ENCODE measurements at regions not wholly inside any gene's neighbourhood (a gene's known extent, or its start where the extent isn't known, plus 50 kb on each side); places are given as distances from the start of the nearest gene placed in this dataset.
"Not testable (repeated sequence)": the region's sequence is repeated elsewhere in the genome, so short reads cannot be mapped to it uniquely, and the experiment has no call there.

GRCh38 chr14:27245947-27246346 lies 648.1 kb upstream of the NOVA1 start:
- POLR2A ChIA-PET = no interaction called here
- CTCF ChIA-PET = no interaction called here
- no peak for DNase-seq (ENCODE audit: extremely low spot score)
- TF ChIP-seq ARNT (IDR thresholded peaks at IDR 0.05) (no peak), NFRKB (IDR thresholded peaks at IDR 0.05) (no peak), CTBP1 (IDR thresholded peaks at IDR 0.05; ENCODE audit: borderline replicate concordance) (no peak), L3MBTL2 (conservative IDR thresholded peaks at IDR 0.05) (no peak), HDGF (IDR thresholded peaks at IDR 0.05; ENCODE audit: borderline replicate concordance) (no peak), SP1 (IDR thresholded peaks at IDR 0.05) (no peak), LEF1 (IDR thresholded peaks at IDR 0.05; ENCODE audit: borderline replicate concordance) (no peak), SUZ12 (IDR thresholded peaks at IDR 0.05) (no peak), PKNOX1 (IDR thresholded peaks at IDR 0.05) (no peak), ZNF384 (IDR thresholded peaks at IDR 0.05) (no peak), BHLHE40 (IDR thresholded peaks at IDR 0.05; ENCODE audit: borderline replicate concordance) (no peak), FOXM1 (IDR thresholded peaks at IDR 0.05; ENCODE audit: borderline replicate concordance) (no peak), ELF4 (IDR thresholded peaks at IDR 0.05) (no peak)

GRCh38 chr14:27253966-27254365 lies 656.1 kb upstream of the NOVA1 start:
- TF ChIP-seq SUZ12 (IDR thresholded peaks at IDR 0.05) (no peak), HDGF (IDR thresholded peaks at IDR 0.05; ENCODE audit: borderline replicate concordance) (no peak), L3MBTL2 (conservative IDR thresholded peaks at IDR 0.05) (no peak), ELF4 (IDR thresholded peaks at IDR 0.05) (no peak), PKNOX1 (IDR thresholded peaks at IDR 0.05) (no peak)
- ChIA-PET CTCF (no interaction called here), POLR2A (no interaction called here)
- DNase-seq (ENCODE audit: extremely low spot score) = no peak

GRCh38 chr14:27256805-27257204 lies 659.0 kb upstream of the NOVA1 start:
- TF ChIP-seq FOXM1 (IDR thresholded peaks at IDR 0.05; ENCODE audit: borderline replicate concordance) = no peak
- TF ChIP-seq FOXK2 (IDR thresholded peaks at IDR 0.05) = no peak
- TF ChIP-seq ELF4 (IDR thresholded peaks at IDR 0.05) = no peak
- no peak for TF ChIP-seq ARNT (IDR thresholded peaks at IDR 0.05)
- no peak for TF ChIP-seq SP1 (IDR thresholded peaks at IDR 0.05)
- TF ChIP-seq NFRKB (IDR thresholded peaks at IDR 0.05) = no peak
- no peak for TF ChIP-seq ZNF384 (IDR thresholded peaks at IDR 0.05)
- TF ChIP-seq SUZ12 (IDR thresholded peaks at IDR 0.05) = no peak
- no peak for TF ChIP-seq L3MBTL2 (conservative IDR thresholded peaks at IDR 0.05)
- TF ChIP-seq CTBP1 (IDR thresholded peaks at IDR 0.05; ENCODE audit: borderline replicate concordance) = no peak
- TF ChIP-seq PKNOX1 (IDR thresholded peaks at IDR 0.05) = no peak
- TF ChIP-seq HDGF (IDR thresholded peaks at IDR 0.05; ENCODE audit: borderline replicate concordance) = no peak
- no peak for TF ChIP-seq LEF1 (IDR thresholded peaks at IDR 0.05; ENCODE audit: borderline replicate concordance)
- TF ChIP-seq FOXA1 (IDR thresholded peaks at IDR 0.05) = no peak
- TF ChIP-seq BHLHE40 (IDR thresholded peaks at IDR 0.05; ENCODE audit: borderline replicate concordance) = no peak
- no peak for TF ChIP-seq TARDBP (IDR thresholded peaks at IDR 0.05)
- CTCF ChIA-PET = no interaction called here
- DNase-seq (ENCODE audit: extremely low spot score) = no peak
- POLR2A ChIA-PET = no interaction called here

GRCh38 chr14:27267876-27268275 lies 670.0 kb upstream of the NOVA1 start:
- no peak for DNase-seq (ENCODE audit: extremely low spot score)
- ChIA-PET POLR2A (no interaction called here), CTCF (no interaction called here)
- TF ChIP-seq ARNT (IDR thresholded peaks at IDR 0.05) (no peak), HDGF (IDR thresholded peaks at IDR 0.05; ENCODE audit: borderline replicate concordance) (no peak), SP1 (IDR thresholded peaks at IDR 0.05) (no peak), FOXM1 (IDR thresholded peaks at IDR 0.05; ENCODE audit: borderline replicate concordance) (no peak)

- DNase-seq (ENCODE audit: extremely low spot score) = no peak
- ChIA-PET CTCF (no interaction called here), POLR2A (no interaction called here)
- no peak for TF ChIP-seq LEF1 (IDR thresholded peaks at IDR 0.05; ENCODE audit: borderline replicate concordance)
- TF ChIP-seq BHLHE40 (IDR thresholded peaks at IDR 0.05; ENCODE audit: borderline replicate concordance) = no peak
- TF ChIP-seq TARDBP (IDR thresholded peaks at IDR 0.05) = no peak
- TF ChIP-seq L3MBTL2 (conservative IDR thresholded peaks at IDR 0.05) = no peak
Measured at GRCh38 chr14:27270716-27271115, 672.9 kb upstream of the NOVA1 start.

GRCh38 chr14:27278341-27278740 lies 680.5 kb upstream of the NOVA1 start:
- POLR2A ChIA-PET = no interaction called here

GRCh38 chr14:27305441-27305945 lies 707.7 kb upstream of the NOVA1 start:
- no peak for TF ChIP-seq LEF1 (IDR thresholded peaks at IDR 0.05; ENCODE audit: borderline replicate concordance)
- TF ChIP-seq FOXK2 (IDR thresholded peaks at IDR 0.05) = no peak
- TF ChIP-seq ZNF384 (IDR thresholded peaks at IDR 0.05) = no peak
- no peak for TF ChIP-seq NFRKB (IDR thresholded peaks at IDR 0.05)
- TF ChIP-seq FOXA1 (IDR thresholded peaks at IDR 0.05) = no peak
- TF ChIP-seq CTBP1 (IDR thresholded peaks at IDR 0.05; ENCODE audit: borderline replicate concordance) = no peak
- TF ChIP-seq SUZ12 (IDR thresholded peaks at IDR 0.05) = no peak
- TF ChIP-seq HDGF (IDR thresholded peaks at IDR 0.05; ENCODE audit: borderline replicate concordance) = no peak
- no peak for TF ChIP-seq ARNT (IDR thresholded peaks at IDR 0.05)
- no peak for TF ChIP-seq BHLHE40 (IDR thresholded peaks at IDR 0.05; ENCODE audit: borderline replicate concordance)
- no peak for TF ChIP-seq SP1 (IDR thresholded peaks at IDR 0.05)
- no peak for TF ChIP-seq PKNOX1 (IDR thresholded peaks at IDR 0.05)
- TF ChIP-seq FOXM1 (IDR thresholded peaks at IDR 0.05; ENCODE audit: borderline replicate concordance) = no peak
- TF ChIP-seq ELF4 (IDR thresholded peaks at IDR 0.05) = no peak
- POLR2A ChIA-PET = no interaction called here
- no peak for DNase-seq (ENCODE audit: extremely low spot score)
- CTCF ChIA-PET = no interaction called here

More at GRCh38 chr14:27278341-27278740, 680.5 kb upstream of the NOVA1 start:
- no peak for DNase-seq (ENCODE audit: extremely low spot score)
- no peak for TF ChIP-seq NFRKB (IDR thresholded peaks at IDR 0.05)
- TF ChIP-seq CTBP1 (IDR thresholded peaks at IDR 0.05; ENCODE audit: borderline replicate concordance) = no peak
- CTCF ChIA-PET = no interaction called here

- DNase-seq (ENCODE audit: extremely low spot score); CTCF ChIA-PET; POLR2A ChIA-PET: not testable (repeated sequence)
Measured at GRCh38 chr14:27312730-27313129, 714.9 kb upstream of the NOVA1 start.

Data from HEK293T (cell line).